Thoracic aorta (tissue), 2 donors: ENCODE measurements at regions not wholly inside any gene's neighbourhood (a gene's known extent, or its start where the extent isn't known, plus 50 kb on each side); places are given as distances from the start of the nearest gene placed in this dataset.

Experiments used
- ATAC-seq: fragments of 150-250 bp; one replicate; pipeline ENCODE4 v1.8.0; 2017; ENCODE audit warnings: low read depth; ENCODE audit not compliant: insufficient number of reproducible peaks, low FRiP score
- DNase-seq: peaks from one replicate; pipeline ENCODE4 v3.0.0-alpha.2; 2020; ENCODE audit warnings: low spot score
- H3K27ac ChIP-seq, 2 donors: fragments of 200-600 bp; sonication (generic); 1 replicate in 1 of 2; 2 replicates in 1 of 2; pipeline ENCODE4 v1.5.1; 2016; ENCODE audit warnings: mild to moderate bottlenecking in 2 of 2, moderate library complexity in 2 of 2
- H3K27me3 ChIP-seq: fragments of 200-600 bp; sonication (generic); replicated peaks from 2 replicates; pipeline ENCODE4 v1.6.0; 2016; ENCODE audit warnings: mild to moderate bottlenecking; ENCODE audit not compliant: insufficient read depth
- H3K36me3 ChIP-seq: fragments of 200-600 bp; sonication (generic); one replicate; pipeline ENCODE4 v1.5.1; 2016
- H3K4me1 ChIP-seq, 2 donors: fragments of 200-600 bp; sonication (generic); 1 replicate in 1 of 2; 2 replicates in 1 of 2; pipeline versions ENCODE4 v1.5.1 to v1.6.0; 2016; ENCODE audit warnings: low read depth in 2 of 2, mild to moderate bottlenecking in 1 of 2; ENCODE audit not compliant: control insufficient read depth in 1 of 2
- H3K4me3 ChIP-seq: fragments of 200-600 bp; sonication (generic); 2 replicates; pipeline ENCODE4 v1.5.1; 2016; ENCODE audit warnings: mild to moderate bottlenecking
- H3K9me3 ChIP-seq: fragments of 200-600 bp; sonication (generic); 2 replicates; pipeline ENCODE4 v1.5.1; 2016
- TF ChIP-seq, protein P1 (sequence below): fragments of 200-600 bp; sonication (generic); IDR thresholded peaks from one replicate; pipeline ENCODE4 v1.5.1; 2019; ENCODE audit warnings: antibody characterized with exemption

GRCh38 chr2:19050354-19050753 lies 308.1 kb downstream of the OSR1 start:
- Histone ChIP-seq H3K4me1 (peaks cover 11 to 32% of the 10 kb centered on the region in 2 donors), H3K9me3 (no peaks in the 10 kb centered on the region), H3K36me3 (no peaks in the 10 kb centered on the region), H3K27ac (no peak overlapping the region), H3K27me3 (no peaks in the 10 kb centered on the region), H3K4me3 (no peak overlapping the region)
- ATAC-seq (no peak), DNase-seq (no peak)
- TF ChIP-seq, protein P1, sequence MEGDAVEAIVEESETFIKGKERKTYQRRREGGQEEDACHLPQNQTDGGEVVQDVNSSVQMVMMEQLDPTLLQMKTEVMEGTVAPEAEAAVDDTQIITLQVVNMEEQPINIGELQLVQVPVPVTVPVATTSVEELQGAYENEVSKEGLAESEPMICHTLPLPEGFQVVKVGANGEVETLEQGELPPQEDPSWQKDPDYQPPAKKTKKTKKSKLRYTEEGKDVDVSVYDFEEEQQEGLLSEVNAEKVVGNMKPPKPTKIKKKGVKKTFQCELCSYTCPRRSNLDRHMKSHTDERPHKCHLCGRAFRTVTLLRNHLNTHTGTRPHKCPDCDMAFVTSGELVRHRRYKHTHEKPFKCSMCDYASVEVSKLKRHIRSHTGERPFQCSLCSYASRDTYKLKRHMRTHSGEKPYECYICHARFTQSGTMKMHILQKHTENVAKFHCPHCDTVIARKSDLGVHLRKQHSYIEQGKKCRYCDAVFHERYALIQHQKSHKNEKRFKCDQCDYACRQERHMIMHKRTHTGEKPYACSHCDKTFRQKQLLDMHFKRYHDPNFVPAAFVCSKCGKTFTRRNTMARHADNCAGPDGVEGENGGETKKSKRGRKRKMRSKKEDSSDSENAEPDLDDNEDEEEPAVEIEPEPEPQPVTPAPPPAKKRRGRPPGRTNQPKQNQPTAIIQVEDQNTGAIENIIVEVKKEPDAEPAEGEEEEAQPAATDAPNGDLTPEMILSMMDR = no peak

GRCh38 chr2:19048593-19049266 lies 309.7 kb downstream of the OSR1 start:
- H3K27me3 ChIP-seq = no peaks in the 10 kb centered on the region
- H3K27ac ChIP-seq = no peak overlapping the region
- no peak for ATAC-seq
- H3K36me3 ChIP-seq = no peaks in the 10 kb centered on the region
- no peak for DNase-seq
- H3K9me3 ChIP-seq = no peaks in the 10 kb centered on the region
- H3K4me3 ChIP-seq = no peak overlapping the region
- peaks cover 11 to 32% of the 10 kb centered on the region in 2 donors for H3K4me1 ChIP-seq
- TF ChIP-seq, protein P1 = no peak

DNA sequence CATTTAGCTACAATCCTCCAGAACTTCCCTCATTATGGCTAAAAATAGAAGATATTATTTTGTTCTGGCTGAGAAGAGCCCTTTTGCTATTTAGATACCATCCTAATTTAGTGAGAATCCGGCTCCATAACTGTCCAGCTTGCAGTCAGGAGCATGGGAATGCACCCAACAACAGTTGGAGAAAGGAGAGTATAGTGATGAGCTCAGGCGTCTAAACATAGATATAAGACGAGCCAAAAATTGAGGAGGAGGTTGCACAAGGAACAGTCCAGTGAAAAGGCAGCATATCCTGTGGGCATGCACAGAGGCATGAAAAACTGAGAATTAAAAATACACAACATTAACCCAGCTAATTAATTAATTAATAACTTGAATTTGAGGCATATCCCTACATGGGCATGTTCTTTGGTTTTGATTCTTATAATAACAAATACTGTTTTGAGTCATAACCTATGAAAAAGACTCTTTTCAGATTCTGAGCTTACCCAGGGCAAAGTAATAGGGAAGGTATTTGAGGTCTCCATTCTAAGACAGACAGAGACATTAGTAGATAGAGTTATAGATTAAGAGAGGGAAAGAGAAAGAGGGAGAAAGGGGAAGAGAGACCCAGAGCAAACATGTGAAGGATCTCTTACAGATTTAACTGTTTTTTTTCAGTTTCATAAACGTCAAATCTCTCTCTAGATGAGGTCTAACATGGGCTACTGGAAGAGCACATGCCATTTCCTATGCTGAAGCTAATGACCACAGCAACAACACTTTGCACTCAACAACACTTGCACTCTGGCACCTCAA lies 311.2 kb downstream of the OSR1 start:
- Histone ChIP-seq H3K36me3 (no peaks in the 10 kb centered on the region), H3K27me3 (no peaks in the 10 kb centered on the region), H3K4me3 (no peak overlapping the region), H3K9me3 (no peaks in the 10 kb centered on the region), H3K4me1 (peaks cover 11 to 32% of the 10 kb centered on the region in 2 donors), H3K27ac (no peak overlapping the region)
- TF ChIP-seq, protein P1 = no peak
- DNase-seq (no peak), ATAC-seq (no peak)

DNA sequence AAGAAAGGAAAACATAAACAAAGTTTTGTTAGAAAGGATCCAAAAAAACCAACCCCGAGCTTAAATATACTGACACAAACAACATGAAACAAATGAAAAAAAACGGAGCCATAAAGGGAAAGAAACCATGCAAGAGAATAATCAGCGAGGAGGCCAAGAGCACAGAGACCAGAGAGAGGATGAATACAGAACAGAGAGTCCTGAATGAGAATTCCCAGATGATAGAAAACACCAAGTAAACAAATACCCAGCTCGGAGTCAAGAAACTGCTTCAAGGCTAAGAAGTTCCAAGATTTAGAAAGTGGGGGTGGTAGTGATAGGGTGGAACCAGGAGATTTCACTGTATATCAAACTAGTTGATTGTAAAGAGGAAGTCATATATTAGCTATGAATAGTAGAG lies 313.3 kb downstream of the OSR1 start:
- Histone ChIP-seq H3K4me1 (peaks cover 6 to 25% of the 10 kb centered on the region in 2 donors), H3K9me3 (no peaks in the 10 kb centered on the region), H3K36me3 (no peaks in the 10 kb centered on the region), H3K4me3 (no peak overlapping the region), H3K27ac (no peak overlapping the region), H3K27me3 (no peaks in the 10 kb centered on the region)
- TF ChIP-seq, protein P1 = no peak
- ATAC-seq = no peak
- DNase-seq = no peak

GRCh38 chr2:19043893-19044292 lies 314.5 kb downstream of the OSR1 start:
- Histone ChIP-seq H3K4me3 (no peak overlapping the region), H3K4me1 (peaks cover 6 to 15% of the 10 kb centered on the region in 2 donors), H3K9me3 (no peaks in the 10 kb centered on the region), H3K27me3 (no peaks in the 10 kb centered on the region), H3K27ac (no peak overlapping the region), H3K36me3 (no peaks in the 10 kb centered on the region)
- ATAC-seq = no peak
- TF ChIP-seq, protein P1 = no peak
- DNase-seq = no peak
